ENCODE measurements at regions not wholly inside any gene's neighbourhood (a gene's known extent, or its start where the extent isn't known, plus 50 kb on each side); places are given as distances from the start of the nearest gene placed in this dataset.

GRCh38 chr2:8087480-8087840 is 594.4 kb upstream of the ID2 start:
- DNase-seq (ENCODE audit: low spot score) = no peak

GRCh38 chr2:8088810-8089209 is 593.0 kb upstream of the ID2 start:
- no peak for DNase-seq (ENCODE audit: low spot score)

- DNase-seq (ENCODE audit: low spot score) = no peak
These were observed 592.3 kb upstream of the ID2 start for GRCh38 chr2:8089596-8089995.

- DNase-seq (ENCODE audit: low spot score) = no peak
These were observed 590.8 kb upstream of the ID2 start for GRCh38 chr2:8090748-8091700.

GRCh38 chr2:8094526-8094925 is 587.3 kb upstream of the ID2 start:
- no peak for DNase-seq (ENCODE audit: low spot score)

GRCh38 chr2:8095978-8096377 is 585.9 kb upstream of the ID2 start:
- DNase-seq (ENCODE audit: low spot score) = no peak

GRCh38 chr2:8096484-8096883 is 585.4 kb upstream of the ID2 start:
- DNase-seq (ENCODE audit: low spot score) = no peak

- DNase-seq (ENCODE audit: low spot score) = no peak
These were observed 583.2 kb upstream of the ID2 start for GRCh38 chr2:8098476-8099266.

GRCh38 chr2:8099267-8099582 is 582.6 kb upstream of the ID2 start:
- no peak for DNase-seq (ENCODE audit: low spot score)

- DNase-seq (ENCODE audit: low spot score) = no peak
These were observed 580.1 kb upstream of the ID2 start for GRCh38 chr2:8101614-8102277.

- DNase-seq (ENCODE audit: low spot score) = no peak
These were observed 579.4 kb upstream of the ID2 start for GRCh38 chr2:8102470-8102869.

GRCh38 chr2:8103085-8103708 is 578.7 kb upstream of the ID2 start:
- DNase-seq (ENCODE audit: low spot score) = no peak

- DNase-seq (ENCODE audit: low spot score) = no peak
These were observed 574.7 kb upstream of the ID2 start for GRCh38 chr2:8107150-8107549.

GRCh38 chr2:8107621-8108378 is 574.1 kb upstream of the ID2 start:
- no peak for DNase-seq (ENCODE audit: low spot score)

GRCh38 chr2:8110716-8111115 is 571.1 kb upstream of the ID2 start:
- DNase-seq (ENCODE audit: low spot score) = no peak

- no peak for DNase-seq (ENCODE audit: low spot score)
These were observed 570.7 kb upstream of the ID2 start for GRCh38 chr2:8111193-8111592.

- DNase-seq (ENCODE audit: low spot score) = no peak
These were observed 566.4 kb upstream of the ID2 start for GRCh38 chr2:8115456-8115855.

GRCh38 chr2:8115966-8116365 is 565.9 kb upstream of the ID2 start:
- DNase-seq (ENCODE audit: low spot score) = no peak

- peak; percentile 59 for DNase-seq (ENCODE audit: low spot score)
These were observed 565.2 kb upstream of the ID2 start for GRCh38 chr2:8116661-8117060.

GRCh38 chr2:8118940-8119781 is 562.7 kb upstream of the ID2 start:
- DNase-seq (ENCODE audit: low spot score) = no peak
